ENCODE measurements at regions not wholly inside any gene's neighbourhood (a gene's known extent, or its start where the extent isn't known, plus 50 kb on each side); places are given as distances from the start of the nearest gene placed in this dataset.
"Not testable (repeated sequence)": the region's sequence is repeated elsewhere in the genome, so short reads cannot be mapped to it uniquely, and the experiment has no call there.

- no peak for DNase-seq
These were observed 417.1 kb downstream of the SOCS6 start for GRCh38 chr18:70705831-70706416.

DNA sequence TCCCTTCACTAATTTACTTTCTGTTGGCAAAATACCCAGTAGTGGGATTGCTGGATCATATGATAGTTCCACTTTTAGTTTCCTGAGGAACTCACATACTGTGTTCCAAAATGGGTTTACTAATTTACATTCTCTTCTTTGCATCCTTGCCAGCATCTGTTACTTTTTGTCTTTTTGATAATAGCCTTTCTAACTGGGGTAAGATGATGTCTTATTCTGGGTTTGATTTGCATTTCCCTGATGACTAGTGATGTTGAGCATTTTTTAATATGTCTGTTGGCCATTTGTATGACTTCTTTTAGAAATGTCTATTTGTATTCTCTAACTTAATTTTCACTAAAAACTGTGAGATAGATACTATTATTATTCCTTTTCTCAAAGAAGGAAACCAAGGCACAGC is 411.7 kb downstream of the SOCS6 start:
- DNase-seq, result no peak

GRCh38 chr18:70698574-70698973 is 409.7 kb downstream of the SOCS6 start:
- no peak for DNase-seq

DNA sequence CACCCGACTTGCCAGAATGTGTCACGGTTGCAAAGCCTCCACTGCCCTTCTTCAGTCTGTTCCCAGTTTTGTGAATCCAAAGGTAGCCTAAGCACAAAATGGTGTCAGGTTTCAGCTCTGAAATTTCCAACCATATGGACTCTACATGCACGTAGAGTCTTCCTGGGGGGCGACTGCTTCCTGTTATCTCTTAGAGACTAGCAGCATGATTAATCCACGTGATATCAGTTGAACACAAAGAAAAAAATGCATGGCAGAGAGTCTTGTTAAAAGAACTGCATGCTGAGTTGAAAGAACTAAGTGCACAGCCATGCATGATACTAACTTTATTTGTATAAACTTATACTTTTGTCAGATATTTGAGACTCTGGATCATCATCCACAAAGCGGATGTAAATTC is 404.4 kb downstream of the SOCS6 start:
- no peak for DNase-seq

DNA sequence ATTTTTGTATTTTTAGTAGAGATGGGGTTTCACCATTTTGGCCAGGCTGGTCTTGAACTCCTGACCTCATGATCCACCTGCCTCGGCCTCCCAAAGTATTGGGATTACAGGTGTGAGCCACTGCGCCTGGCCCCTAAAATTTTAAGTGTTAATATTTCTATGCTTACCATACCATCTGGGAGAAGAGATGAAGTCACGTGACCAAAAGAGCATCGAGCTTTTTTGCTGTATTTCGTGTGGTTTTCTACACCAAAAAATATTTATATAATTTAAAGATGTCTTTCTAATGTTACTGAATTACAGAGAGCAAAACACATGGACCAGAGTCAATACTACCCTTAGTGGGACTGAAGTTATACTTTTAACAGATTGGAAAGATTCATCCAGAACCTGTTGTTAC is 400.9 kb downstream of the SOCS6 start:
- not testable (repeated sequence) for DNase-seq

- DNase-seq, result no peak
These were observed 399.4 kb downstream of the SOCS6 start for GRCh38 chr18:70688286-70688685.

DNA sequence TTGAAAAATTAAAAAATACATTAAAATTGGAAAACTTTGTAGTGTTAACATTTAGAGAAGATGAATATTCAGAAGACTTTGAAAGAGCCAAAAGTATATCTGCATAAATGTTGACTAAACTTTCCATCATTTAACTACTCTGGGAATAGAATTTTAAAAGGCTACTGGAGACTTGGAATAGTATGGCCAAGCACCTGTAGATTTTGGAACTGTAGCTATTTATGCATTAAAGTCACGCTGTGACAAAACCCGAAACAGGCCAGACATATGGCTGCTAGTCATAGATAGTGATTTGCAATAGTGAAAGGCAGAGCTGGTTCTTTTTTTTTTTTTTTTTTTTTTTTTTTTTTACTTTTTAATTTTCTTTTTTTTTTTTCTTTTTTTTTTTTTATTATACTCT is 396.0 kb downstream of the SOCS6 start:
- DNase-seq, result no peak

DNA sequence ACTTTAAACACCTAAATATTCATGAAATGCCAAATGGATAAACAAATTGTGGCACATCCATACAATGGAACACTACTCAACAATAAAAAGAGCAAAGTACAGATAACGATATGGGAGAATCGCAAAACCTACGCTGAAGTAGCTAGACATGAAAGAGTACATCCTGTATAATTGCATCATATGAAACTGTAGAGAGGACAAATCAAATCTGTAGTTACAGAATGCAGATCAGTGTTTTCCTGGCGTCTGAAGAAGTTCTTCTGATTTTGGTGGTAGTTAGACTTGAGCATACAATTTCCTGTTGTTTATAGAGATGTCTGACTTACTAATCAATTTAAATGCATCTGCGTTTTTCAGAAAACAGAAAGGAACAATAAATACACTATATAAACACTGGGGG is 394.4 kb downstream of the SOCS6 start:
- DNase-seq, result peak; percentile 49

GRCh38 chr18:70674896-70675295 is 386.1 kb downstream of the SOCS6 start:
- DNase-seq, result no peak

- no peak for DNase-seq
These were observed 385.0 kb downstream of the SOCS6 start for GRCh38 chr18:70673831-70674230.

GRCh38 chr18:70672581-70672980 is 383.7 kb downstream of the SOCS6 start:
- peak; percentile 75 for DNase-seq

- DNase-seq, result peak; percentile 34
These were observed 383.2 kb downstream of the SOCS6 start for GRCh38 chr18:70671889-70672565.

DNA sequence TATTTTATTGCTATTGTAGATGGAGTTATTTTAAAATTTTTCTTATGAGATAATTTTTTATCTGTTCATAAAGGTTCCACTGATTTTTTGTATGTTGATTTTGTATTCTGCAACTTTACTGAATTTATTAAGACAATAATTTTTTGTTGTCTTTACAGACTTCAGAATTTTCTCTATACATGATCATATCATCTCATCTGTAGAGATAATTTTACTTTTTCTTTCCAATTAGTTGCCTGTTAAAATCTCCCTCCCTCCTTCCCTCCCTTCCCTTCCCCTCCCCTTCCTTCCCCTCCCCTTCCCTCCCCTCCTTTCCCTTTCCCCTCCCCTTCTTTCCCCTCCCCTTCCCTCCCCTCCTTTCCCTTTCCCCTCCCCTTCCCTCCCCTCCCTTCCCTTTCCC is 378.1 kb downstream of the SOCS6 start:
- no peak for DNase-seq

- DNase-seq, result peak; percentile 36
These were observed 374.3 kb downstream of the SOCS6 start for GRCh38 chr18:70663141-70663540.

DNA sequence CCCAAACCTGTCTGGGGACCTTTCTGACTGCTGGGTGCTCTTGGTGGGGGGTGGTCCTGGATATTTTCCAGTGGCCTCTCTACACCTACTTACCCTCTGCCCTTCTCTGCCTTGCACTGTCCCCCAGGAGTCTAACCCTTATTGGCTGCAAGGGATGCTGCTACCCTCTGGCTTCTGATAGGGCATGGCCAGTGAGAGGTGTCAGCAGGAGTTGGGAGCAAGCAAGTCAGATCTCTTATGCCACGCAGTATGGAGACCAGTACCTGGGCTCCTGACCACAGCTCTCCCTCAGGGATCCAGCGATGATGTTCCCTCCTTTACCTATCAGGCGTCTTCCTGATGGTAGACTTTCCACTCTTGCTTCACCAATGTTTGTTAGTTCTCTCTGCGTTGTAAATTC is 373.7 kb downstream of the SOCS6 start:
- no peak for DNase-seq

- peak; percentile 72 for DNase-seq
These were observed 370.4 kb downstream of the SOCS6 start for GRCh38 chr18:70659036-70659925.

- no peak for DNase-seq
These were observed 364.8 kb downstream of the SOCS6 start for GRCh38 chr18:70653671-70654070.

GRCh38 chr18:70650878-70651277 is 362.0 kb downstream of the SOCS6 start:
- DNase-seq, result no peak

GRCh38 chr18:70649683-70650082 is 360.8 kb downstream of the SOCS6 start:
- no peak for DNase-seq

GRCh38 chr18:70645971-70646370 is 357.1 kb downstream of the SOCS6 start:
- no peak for DNase-seq

DNA sequence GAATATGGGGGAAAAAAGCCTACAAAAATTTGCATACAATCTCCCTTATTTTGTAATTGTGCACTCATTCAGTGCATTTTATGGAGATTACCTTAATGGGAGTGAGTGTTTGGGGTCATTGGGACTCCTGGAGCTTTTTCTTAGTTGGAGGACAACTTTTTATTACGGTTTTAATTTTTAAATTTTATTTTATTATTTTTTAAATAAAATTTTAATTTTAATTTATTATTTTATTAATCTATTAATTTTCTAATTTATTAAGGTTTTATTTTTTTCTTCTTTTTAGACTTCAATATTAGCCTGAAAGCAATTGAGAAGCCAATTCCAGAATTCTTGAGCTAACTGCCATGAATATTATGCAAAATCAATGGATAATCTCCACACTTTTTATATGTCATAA is 355.0 kb downstream of the SOCS6 start:
- no peak for DNase-seq

DNA sequence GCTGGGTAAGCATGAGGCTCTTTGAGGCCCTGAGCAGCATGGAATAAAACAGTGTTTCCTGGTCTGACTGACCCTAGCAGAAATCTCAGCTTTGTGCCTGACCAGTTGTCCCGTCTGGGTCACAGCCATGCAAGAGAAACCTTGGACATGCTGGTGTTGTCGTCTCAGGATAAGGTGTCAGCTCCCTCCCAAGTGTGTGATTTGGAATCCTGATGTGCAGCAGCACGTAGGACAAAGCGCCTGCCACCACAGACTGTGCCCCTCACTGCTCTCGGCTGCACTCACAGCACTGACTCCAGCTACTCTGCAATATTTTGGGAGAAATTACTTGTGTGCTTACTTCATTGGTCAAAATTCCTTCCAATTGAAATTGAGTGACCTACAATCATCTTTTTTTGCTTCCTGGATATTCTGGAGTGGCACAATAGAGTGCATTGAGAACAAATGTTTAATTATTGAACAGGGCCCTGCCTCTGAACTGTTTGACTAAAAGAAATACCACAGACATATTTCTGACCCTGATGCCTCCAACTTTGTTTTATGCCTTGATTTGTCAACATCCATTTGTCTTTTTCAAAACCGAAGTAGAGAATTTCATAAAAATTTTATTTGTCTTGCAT is 352.4 kb downstream of the SOCS6 start:
- no peak for DNase-seq

DNA sequence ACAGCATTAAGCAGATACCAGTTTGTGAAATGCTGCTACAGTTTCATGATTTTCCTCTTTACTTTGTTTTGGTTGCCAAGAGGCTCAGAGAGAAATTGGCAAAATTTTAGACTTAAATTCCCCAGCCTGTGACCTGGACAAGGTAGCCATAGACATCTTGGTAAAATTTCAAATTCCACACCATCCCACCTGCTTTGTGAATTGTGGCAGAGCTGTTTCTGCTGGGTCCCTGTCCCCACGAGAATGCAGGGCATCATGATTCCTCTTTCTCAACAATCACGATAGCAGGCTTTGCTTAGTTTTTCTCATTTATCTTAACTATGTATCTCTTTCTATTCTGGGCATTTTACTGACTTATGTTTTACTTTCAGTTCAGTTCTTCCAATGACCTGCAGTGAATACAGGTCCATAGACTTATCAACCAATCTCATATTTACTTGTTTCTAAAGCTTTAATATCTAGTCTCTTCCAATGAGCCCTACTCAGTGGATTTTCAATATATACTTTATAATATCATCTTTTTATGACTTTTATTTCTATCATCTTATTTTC is 351.6 kb downstream of the SOCS6 start:
- no peak for DNase-seq
